Endothelial cell (in vitro differentiated cells): ENCODE measurements at regions not wholly inside any gene's neighbourhood (a gene's known extent, or its start where the extent isn't known, plus 50 kb on each side); places are given as distances from the start of the nearest gene placed in this dataset.

Source experiments
- DNase-seq: peaks from one replicate; pipeline ENCODE4 v3.0.0; 2021; ENCODE audit warnings: low spot score
- H3K27ac Mint-ChIP-seq: one replicate; pipeline ENCODE4 v1.8.0; 2021; ENCODE audit warnings: mixed read lengths, inconsistent platforms; ENCODE audit not compliant: unreplicated experiment
- H3K27me3 Mint-ChIP-seq: one replicate; pipeline ENCODE4 v1.8.0; 2021; ENCODE audit warnings: mild to moderate bottlenecking, moderate library complexity, mixed read lengths, inconsistent platforms; ENCODE audit not compliant: unreplicated experiment
- H3K36me3 Mint-ChIP-seq: one replicate; pipeline ENCODE4 v1.8.0; 2021; ENCODE audit warnings: mild to moderate bottlenecking, low read depth, mixed read lengths, inconsistent platforms; ENCODE audit not compliant: unreplicated experiment
- H3K4me1 Mint-ChIP-seq: one replicate; pipeline ENCODE4 v1.8.0; 2021; ENCODE audit warnings: mild to moderate bottlenecking, mixed read lengths, inconsistent platforms; ENCODE audit not compliant: unreplicated experiment
- H3K4me3 Mint-ChIP-seq: one replicate; pipeline ENCODE4 v1.8.0; 2021; ENCODE audit warnings: mild to moderate bottlenecking, mixed read lengths, inconsistent platforms; ENCODE audit not compliant: unreplicated experiment
- H3K9me3 Mint-ChIP-seq: one replicate; pipeline ENCODE4 v1.8.0; 2021; ENCODE audit warnings: mixed read lengths, inconsistent platforms; ENCODE audit not compliant: unreplicated experiment
- TF ChIP-seq, protein P1 (sequence below): fragments of 200-600 bp; sonication (generic); IDR thresholded peaks from one replicate; pipeline ENCODE4 v1.5.0; 2021; ENCODE audit warnings: antibody characterized with exemption; ENCODE audit not compliant: unreplicated experiment

DNA sequence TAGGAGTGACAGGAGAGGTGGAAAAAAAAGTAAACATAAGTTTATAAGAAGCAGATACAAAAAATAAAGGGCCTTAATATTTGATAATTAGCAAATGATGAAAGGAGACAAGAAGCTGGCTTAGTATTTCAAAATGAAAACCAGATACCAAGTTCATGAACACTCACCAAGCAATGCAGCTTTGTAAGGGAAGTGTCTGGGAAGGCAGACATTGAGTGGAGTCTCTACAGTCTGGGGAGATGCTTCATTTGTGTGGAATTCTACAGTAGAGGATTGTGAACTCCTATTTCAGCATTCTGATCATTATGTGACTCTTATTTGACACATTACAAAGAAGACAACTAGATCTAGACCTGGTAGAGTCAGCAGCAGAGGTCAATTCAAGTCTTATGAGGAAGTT is 1072.7 kb downstream of the DSC3 start:
- H3K4me1 Mint-ChIP-seq: no peaks in the 10 kb centered on the region
- TF ChIP-seq, protein P1, sequence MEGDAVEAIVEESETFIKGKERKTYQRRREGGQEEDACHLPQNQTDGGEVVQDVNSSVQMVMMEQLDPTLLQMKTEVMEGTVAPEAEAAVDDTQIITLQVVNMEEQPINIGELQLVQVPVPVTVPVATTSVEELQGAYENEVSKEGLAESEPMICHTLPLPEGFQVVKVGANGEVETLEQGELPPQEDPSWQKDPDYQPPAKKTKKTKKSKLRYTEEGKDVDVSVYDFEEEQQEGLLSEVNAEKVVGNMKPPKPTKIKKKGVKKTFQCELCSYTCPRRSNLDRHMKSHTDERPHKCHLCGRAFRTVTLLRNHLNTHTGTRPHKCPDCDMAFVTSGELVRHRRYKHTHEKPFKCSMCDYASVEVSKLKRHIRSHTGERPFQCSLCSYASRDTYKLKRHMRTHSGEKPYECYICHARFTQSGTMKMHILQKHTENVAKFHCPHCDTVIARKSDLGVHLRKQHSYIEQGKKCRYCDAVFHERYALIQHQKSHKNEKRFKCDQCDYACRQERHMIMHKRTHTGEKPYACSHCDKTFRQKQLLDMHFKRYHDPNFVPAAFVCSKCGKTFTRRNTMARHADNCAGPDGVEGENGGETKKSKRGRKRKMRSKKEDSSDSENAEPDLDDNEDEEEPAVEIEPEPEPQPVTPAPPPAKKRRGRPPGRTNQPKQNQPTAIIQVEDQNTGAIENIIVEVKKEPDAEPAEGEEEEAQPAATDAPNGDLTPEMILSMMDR: no peak
- H3K36me3 Mint-ChIP-seq: no peaks in the 10 kb centered on the region
- DNase-seq: no peak
- H3K27me3 Mint-ChIP-seq: no peaks in the 10 kb centered on the region
- H3K9me3 Mint-ChIP-seq: no peaks in the 10 kb centered on the region
- no peak overlapping the region for H3K27ac Mint-ChIP-seq
- H3K4me3 Mint-ChIP-seq: no peak overlapping the region

DNA sequence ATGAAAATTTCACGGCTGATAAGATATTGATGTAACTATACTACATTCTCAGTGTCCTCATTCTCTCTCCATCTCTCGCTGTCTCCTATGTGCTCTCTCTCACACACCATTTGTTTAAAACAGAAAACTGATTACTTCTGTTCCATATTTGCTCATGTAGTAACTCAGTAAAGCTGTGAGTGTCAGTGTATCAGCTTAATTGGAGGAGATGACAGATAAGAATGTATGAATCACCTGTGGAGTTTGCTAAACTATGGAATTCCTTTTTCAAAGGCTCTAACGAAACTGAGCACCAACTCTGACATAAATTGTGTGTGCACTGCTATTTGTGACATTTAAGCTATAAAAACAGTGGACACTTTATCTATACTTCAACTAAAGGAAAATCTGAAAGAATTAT is 1080.0 kb downstream of the DSC3 start:
- H3K4me3 Mint-ChIP-seq: no peak overlapping the region
- H3K27me3 Mint-ChIP-seq: no peaks in the 10 kb centered on the region
- peaks cover 3% of the 10 kb centered on the region for H3K4me1 Mint-ChIP-seq
- H3K36me3 Mint-ChIP-seq: no peaks in the 10 kb centered on the region
- H3K27ac Mint-ChIP-seq: no peak overlapping the region
- no peak for DNase-seq
- TF ChIP-seq, protein P1: no peak
- H3K9me3 Mint-ChIP-seq: no peaks in the 10 kb centered on the region

DNA sequence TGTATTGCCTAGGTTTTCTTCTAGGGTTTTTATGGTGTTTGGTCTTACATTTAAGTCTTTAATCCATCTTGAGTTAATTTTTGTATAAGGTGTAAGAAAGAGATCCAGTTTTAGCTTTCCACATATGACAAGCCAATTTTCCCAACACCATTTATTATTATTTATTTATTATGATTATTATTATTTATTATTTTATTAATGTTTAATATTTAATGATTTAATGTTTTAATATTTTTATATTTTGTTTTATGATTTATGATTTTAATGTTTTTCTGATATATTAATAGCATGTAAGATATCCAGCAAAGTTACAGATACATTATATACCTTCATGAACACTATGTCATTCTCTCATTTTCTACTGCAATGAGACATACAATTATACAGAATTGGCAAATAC is 1082.0 kb downstream of the DSC3 start:
- TF ChIP-seq, protein P1: no peak
- Mint-ChIP-seq H3K27me3 (no peaks in the 10 kb centered on the region), H3K36me3 (no peaks in the 10 kb centered on the region), H3K4me1 (peaks cover 3% of the 10 kb centered on the region), H3K4me3 (no peak overlapping the region), H3K27ac (no peak overlapping the region), H3K9me3 (no peaks in the 10 kb centered on the region)
- no peak for DNase-seq

DNA sequence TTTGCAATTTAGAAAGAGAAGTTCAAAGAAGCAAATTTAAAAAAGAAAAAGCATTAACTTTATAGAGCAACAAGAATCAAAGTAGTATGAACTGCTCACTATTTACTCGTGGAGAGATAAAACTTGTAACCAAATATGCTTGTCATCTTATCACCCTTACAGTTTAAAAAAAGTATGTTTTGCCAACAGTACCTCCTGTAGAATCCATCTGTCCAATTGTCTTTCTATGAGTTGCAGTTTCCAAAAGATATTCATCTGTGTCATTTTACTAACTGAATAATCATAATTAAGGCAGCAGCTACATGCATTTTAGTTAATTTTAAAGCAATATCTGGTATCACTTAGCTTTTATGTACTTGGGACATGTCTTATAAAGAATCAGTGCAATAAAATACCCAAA is 1112.3 kb downstream of the DSC3 start:
- no peak overlapping the region for H3K27ac Mint-ChIP-seq
- no peak for DNase-seq
- H3K4me3 Mint-ChIP-seq: no peak overlapping the region
- no peaks in the 10 kb centered on the region for H3K4me1 Mint-ChIP-seq
- no peaks in the 10 kb centered on the region for H3K9me3 Mint-ChIP-seq
- no peaks in the 10 kb centered on the region for H3K36me3 Mint-ChIP-seq
- H3K27me3 Mint-ChIP-seq: no peaks in the 10 kb centered on the region
- TF ChIP-seq, protein P1: no peak

DNA sequence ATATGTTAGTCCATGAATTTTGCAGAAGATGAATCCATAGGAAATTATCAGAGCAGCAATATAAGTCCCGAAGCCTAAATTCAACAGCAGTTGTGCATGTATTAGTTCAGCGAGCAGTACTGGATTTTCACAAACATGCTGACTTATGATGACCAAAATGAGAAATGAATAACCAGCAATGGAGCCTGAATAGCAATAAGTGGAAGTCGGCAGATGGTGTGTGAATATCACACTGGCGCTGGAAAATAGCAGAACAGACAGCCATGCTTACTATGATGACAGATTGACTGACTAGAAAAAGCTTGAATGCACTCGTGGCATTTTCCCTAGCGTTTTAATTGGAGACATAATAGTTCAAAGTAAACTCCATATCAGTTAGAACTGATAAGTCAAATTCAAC is 1114.5 kb downstream of the DSC3 start:
- DNase-seq: no peak
- H3K4me1 Mint-ChIP-seq: no peaks in the 10 kb centered on the region
- no peaks in the 10 kb centered on the region for H3K27me3 Mint-ChIP-seq
- TF ChIP-seq, protein P1: no peak
- no peaks in the 10 kb centered on the region for H3K9me3 Mint-ChIP-seq
- H3K27ac Mint-ChIP-seq: no peak overlapping the region
- no peak overlapping the region for H3K4me3 Mint-ChIP-seq
- H3K36me3 Mint-ChIP-seq: no peaks in the 10 kb centered on the region
